CD14-positive monocyte (primary cell): ENCODE measurements at regions not wholly inside any gene's neighbourhood (a gene's known extent, or its start where the extent isn't known, plus 50 kb on each side); places are given as distances from the start of the nearest gene placed in this dataset.

ENCODE experiments used
- DNase-seq, 3 donors: peaks; one replicate each; pipeline ENCODE4 v3.0.0-alpha.2; 2011 to 2022
- H2AFZ ChIP-seq: 2 replicates; pipeline ENCODE4 v1.6.0; 2012; ENCODE audit warnings: mild to moderate bottlenecking, low read depth, low read length, inconsistent platforms; ENCODE audit not compliant: insufficient read depth, poor library complexity, severe bottlenecking
- H3K27ac ChIP-seq, 2 donors: 1 replicate in 1 of 2; 2 replicates in 1 of 2; pipeline ENCODE4 v1.5.1; 2012 to 2013; ENCODE audit warnings: low read length in 2 of 2, control low read depth in 1 of 2, inconsistent platforms in 1 of 2, low read depth in 1 of 2, mild to moderate bottlenecking in 1 of 2
- H3K27me3 ChIP-seq, 2 donors: one replicate each; pipeline versions ENCODE4 v1.6.0 to v1.6.1; 2011 to 2013; ENCODE audit warnings: low read length in 2 of 2; ENCODE audit not compliant: control insufficient read depth in 2 of 2, insufficient read depth in 2 of 2
- H3K36me3 ChIP-seq, 2 donors: replicated peaks in 1 of 2; 1 replicate in 1 of 2; 2 replicates in 1 of 2; pipeline versions ENCODE4 v1.5.1 to v1.6.1; 2012 to 2013; ENCODE audit warnings: low read length in 2 of 2, control low read depth in 1 of 2, inconsistent platforms in 1 of 2, mild to moderate bottlenecking in 1 of 2; ENCODE audit not compliant: insufficient read depth in 2 of 2, control insufficient read depth in 1 of 2
- H3K4me1 ChIP-seq, 2 donors: 1 replicate in 1 of 2; 2 replicates in 1 of 2; pipeline versions ENCODE4 v1.5.1 to v1.6.1; 2012 to 2013; ENCODE audit warnings: low read length in 2 of 2, control low read depth in 1 of 2, inconsistent platforms in 1 of 2, mild to moderate bottlenecking in 1 of 2, moderate library complexity in 1 of 2; ENCODE audit not compliant: insufficient read depth in 2 of 2, control insufficient read depth in 1 of 2
- H3K4me2 ChIP-seq: replicated peaks from 2 replicates; pipeline ENCODE3; 2012; ENCODE audit warnings: low read length, moderate library complexity, mild to moderate bottlenecking; ENCODE audit not compliant: poor library complexity, severe bottlenecking; ENCODE audit errors: extremely low read depth
- H3K4me3 ChIP-seq, 3 experiments: fragments of 200-600 bp in 1 of 3; sonication (generic) in 1 of 3; replicated peaks in 1 of 3; 1 replicate in 2 of 3; 2 replicates in 1 of 3; pipeline ENCODE4 v1.5.1; 2011 to 2013; ENCODE audit warnings: low read length in 3 of 3, mild to moderate bottlenecking in 3 of 3, control low read depth in 2 of 3, low read depth in 2 of 3, inconsistent platforms in 1 of 3, moderate library complexity in 1 of 3
- H3K79me2 ChIP-seq: 2 replicates; pipeline ENCODE4 v1.6.0; 2012; ENCODE audit warnings: mild to moderate bottlenecking, control low read depth, inconsistent platforms, low read length, moderate library complexity; ENCODE audit not compliant: insufficient read depth
- H3K9ac ChIP-seq: 2 replicates; pipeline ENCODE4 v1.6.0; 2017; ENCODE audit warnings: low read length, mild to moderate bottlenecking; ENCODE audit not compliant: insufficient read depth, poor library complexity, severe bottlenecking
- H3K9me3 ChIP-seq, 2 donors: replicated peaks in 1 of 2; 1 replicate in 1 of 2; 2 replicates in 1 of 2; pipeline versions ENCODE4 v1.5.1 to v1.6.1; 2012 to 2013; ENCODE audit warnings: low read length in 2 of 2, control low read depth in 1 of 2; ENCODE audit not compliant: control insufficient read depth in 1 of 2, insufficient read depth in 1 of 2
- H4K20me1 ChIP-seq: 2 replicates; pipeline ENCODE4 v1.6.0; 2012; ENCODE audit warnings: mild to moderate bottlenecking, low read length, control low read depth, moderate library complexity; ENCODE audit not compliant: insufficient read depth
- H3K27ac Mint-ChIP-seq, 7 donors: one replicate each; pipeline ENCODE4 v1.8.0; 2020; ENCODE audit warnings: mild to moderate bottlenecking in 7 of 7, mixed read lengths in 7 of 7, moderate library complexity in 6 of 7, inconsistent platforms in 2 of 7
- H3K27me3 Mint-ChIP-seq, 3 donors: one replicate each; pipeline ENCODE4 v1.8.0; 2021 to 2022; ENCODE audit warnings: low read depth in 3 of 3, mild to moderate bottlenecking in 3 of 3, mixed read lengths in 3 of 3, moderate library complexity in 3 of 3, inconsistent platforms in 1 of 3
- H3K36me3 Mint-ChIP-seq, 2 donors: one replicate each; pipeline ENCODE4 v1.8.0; 2020; ENCODE audit warnings: mixed read lengths in 2 of 2, inconsistent platforms in 1 of 2, mild to moderate bottlenecking in 1 of 2
- H3K4me1 Mint-ChIP-seq: one replicate; pipeline ENCODE4 v1.8.0; 2020; ENCODE audit warnings: mild to moderate bottlenecking, mixed read lengths
- H3K4me3 Mint-ChIP-seq, 2 donors: one replicate each; pipeline ENCODE4 v1.8.0; 2020; ENCODE audit warnings: mild to moderate bottlenecking in 2 of 2, mixed read lengths in 2 of 2, moderate library complexity in 1 of 2
- H3K9me3 Mint-ChIP-seq, 7 donors: one replicate each; pipeline ENCODE4 v1.8.0; 2020 to 2022; ENCODE audit warnings: mixed read lengths in 7 of 7, mild to moderate bottlenecking in 6 of 7, moderate library complexity in 6 of 7, inconsistent platforms in 2 of 7
- CTCF ChIP-seq: fragments of 200-600 bp; IDR thresholded peaks from one replicate; pipeline ENCODE4 v1.8.0; 2022; ENCODE audit warnings: antibody characterized with exemption, mild to moderate bottlenecking
- WGBS: methylation state at CpG from one replicate; pipeline ENCODE4 v1.1.5; 2013; ENCODE audit warnings: missing lambda C conversion rate; ENCODE audit not compliant: insufficient coverage; 5-methylcytosine and 5-hydroxymethylcytosine counted together
- intact Hi-C, 2 donors: fragments of 100-400 bp; cut with micrococcal nuclease; formaldehyde crosslinking; loops; one replicate each; pipeline versions ENCODE4 v1.15.0 to v1.15.1; 2023

- Mint-ChIP-seq H3K4me1 (no peaks in the 10 kb centered on the region), H3K36me3 (no peaks in the 10 kb centered on the region), H3K27me3 (no peaks in the 10 kb centered on the region), H3K9me3 (peaks cover 0 to 4% (median 0%) of the 10 kb centered on the region in 7 donors), H3K4me3 (no peak overlapping the region), H3K27ac (no peak overlapping the region)
- no peak for DNase-seq
- no peaks in the 10 kb centered on the region for H3K4me1 ChIP-seq
- no peaks in the 10 kb centered on the region for H4K20me1 ChIP-seq
- no peak overlapping the region for H3K4me2 ChIP-seq
- TF ChIP-seq CTCF: no peak
- 90% methylated on average over 2 of the region's 5 CpGs for WGBS
- H3K9me3 ChIP-seq: no peaks in the 10 kb centered on the region
- intact Hi-C loops: no loop called here
- no peaks in the 10 kb centered on the region for H3K79me2 ChIP-seq
- no peak overlapping the region for H2AFZ ChIP-seq
- H3K4me3 ChIP-seq: no peak overlapping the region
- no peak overlapping the region for H3K9ac ChIP-seq
- no peaks in the 10 kb centered on the region for H3K36me3 ChIP-seq
- no peak overlapping the region for H3K27ac ChIP-seq
- no peaks in the 10 kb centered on the region for H3K27me3 ChIP-seq
Measured at GRCh38 chr9:28651050-28651722, 1077.9 kb upstream of the C9orf72 start.

- Histone ChIP-seq H3K36me3 (no peaks in the 10 kb centered on the region), H3K79me2 (no peaks in the 10 kb centered on the region), H3K4me1 (no peaks in the 10 kb centered on the region), H2AFZ (no peak overlapping the region), H3K4me3 (no peak overlapping the region), H3K27me3 (no peaks in the 10 kb centered on the region), H3K4me2 (no peak overlapping the region), H3K9me3 (no peaks in the 10 kb centered on the region), H4K20me1 (no peaks in the 10 kb centered on the region), H3K27ac (no peak overlapping the region), H3K9ac (no peak overlapping the region)
- H3K9me3 Mint-ChIP-seq: peaks cover 0 to 4% (median 0%) of the 10 kb centered on the region in 7 donors
- intact Hi-C loops: no loop called here
- no peaks in the 10 kb centered on the region for H3K27me3 Mint-ChIP-seq
- H3K4me1 Mint-ChIP-seq: no peaks in the 10 kb centered on the region
- no peak for DNase-seq
- H3K4me3 Mint-ChIP-seq: no peak overlapping the region
- no peak overlapping the region for H3K27ac Mint-ChIP-seq
- whole genome bisulfite sequencing: no CpG with 5 or more reads among the region's 1 CpG
- no peaks in the 10 kb centered on the region for H3K36me3 Mint-ChIP-seq
- no peak for TF ChIP-seq CTCF
Measured at GRCh38 chr9:28653216-28653615, 1079.9 kb upstream of the C9orf72 start.
